Esophagus muscularis mucosa (tissue), 4 donors: ENCODE measurements at regions not wholly inside any gene's neighbourhood (a gene's known extent, or its start where the extent isn't known, plus 50 kb on each side); places are given as distances from the start of the nearest gene placed in this dataset.

Experiments used
- DNase-seq: peaks from one replicate; pipeline ENCODE4 v3.0.0-alpha.2; 2017; ENCODE audit errors: extremely low spot score
- H3K27ac ChIP-seq, 4 donors: fragments of 200-600 bp; sonication (generic); replicated peaks in 1 of 4; 1 replicate in 3 of 4; 2 replicates in 1 of 4; pipeline ENCODE4 v1.5.1; 2016 to 2019; ENCODE audit warnings: mild to moderate bottlenecking in 1 of 4
- H3K27me3 ChIP-seq, 4 donors: fragments of 200-600 bp; sonication (generic); one replicate each; pipeline versions ENCODE4 v1.5.1 to v1.6.0; 2016 to 2019
- H3K36me3 ChIP-seq, 4 donors: fragments of 200-600 bp; sonication (generic); one replicate each; pipeline ENCODE4 v1.5.1; 2016 to 2019
- H3K4me1 ChIP-seq, 4 donors: fragments of 200-600 bp; sonication (generic); one replicate each; pipeline ENCODE4 v1.5.1; 2016 to 2019
- H3K4me3 ChIP-seq, 4 donors: fragments of 200-600 bp; sonication (generic); 1 replicate in 2 of 4; 2 replicates in 2 of 4; pipeline ENCODE4 v1.5.1; 2016 to 2019; ENCODE audit warnings: mild to moderate bottlenecking in 4 of 4, moderate library complexity in 1 of 4
- H3K9me3 ChIP-seq, 4 donors: fragments of 200-600 bp; sonication (generic); 1 replicate in 3 of 4; 2 replicates in 1 of 4; pipeline ENCODE4 v1.5.1; 2016 to 2019
- EP300 ChIP-seq: sonication (generic); formaldehyde crosslinking; IDR thresholded peaks from one replicate; pipeline ENCODE4 v1.6.1; 2017; ENCODE audit warnings: antibody characterized with exemption
- POLR2A ChIP-seq: fragments of 450-650 bp; IDR thresholded peaks from one replicate; pipeline ENCODE4 v1.6.1; 2017; ENCODE audit warnings: antibody characterized with exemption, moderate library complexity, mild to moderate bottlenecking, low read depth
- POLR2AphosphoS5 ChIP-seq, 2 donors: sonication (generic); formaldehyde crosslinking; IDR thresholded peaks; one replicate each; pipeline ENCODE4 v1.6.1; 2017; ENCODE audit warnings: antibody characterized with exemption in 2 of 2
- WGBS: methylation state at CpG from one replicate; pipeline ENCODE4 v1.1.5; 2018; 5-methylcytosine and 5-hydroxymethylcytosine counted together
- intact Hi-C: fragments of 100-400 bp; cut with DNase I; formaldehyde crosslinking; loops from one replicate; pipeline ENCODE4 v1.15.1; 2023
- TF ChIP-seq, protein P1 (sequence below), 3 experiments: fragments of 200-600 bp in 2 of 3; fragments of 450-650 bp in 1 of 3; sonication (generic) in 2 of 3; IDR thresholded peaks; one replicate each; pipeline ENCODE4 v1.5.1; 2017 to 2019; ENCODE audit warnings: antibody characterized with exemption in 3 of 3, mild to moderate bottlenecking in 2 of 3, moderate library complexity in 1 of 3

DNA sequence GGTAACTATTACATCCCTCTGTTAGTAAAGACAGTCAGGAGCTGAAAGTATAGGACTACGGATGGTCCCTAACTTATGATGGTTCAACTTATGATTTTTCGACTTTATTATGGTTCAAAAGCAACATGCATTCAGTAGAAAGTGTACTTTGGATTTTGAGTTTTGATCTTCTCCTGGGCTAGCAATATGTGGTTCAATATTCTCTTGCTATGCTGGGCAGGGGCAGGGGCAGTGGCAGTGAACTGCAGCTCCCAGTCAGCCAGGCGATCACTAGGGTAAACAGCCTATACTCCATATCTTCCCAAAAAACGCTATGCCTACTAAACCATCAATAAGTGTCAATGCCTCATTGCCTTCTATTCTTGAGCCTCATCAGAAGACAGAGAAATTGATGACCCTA is 292.7 kb downstream of the EMP1 start:
- intact Hi-C loops: no loop called here
- no peak for TF ChIP-seq POLR2AphosphoS5 (IDR thresholded peaks at IDR 0.05)
- no peak for TF ChIP-seq EP300
- TF ChIP-seq, protein P1, sequence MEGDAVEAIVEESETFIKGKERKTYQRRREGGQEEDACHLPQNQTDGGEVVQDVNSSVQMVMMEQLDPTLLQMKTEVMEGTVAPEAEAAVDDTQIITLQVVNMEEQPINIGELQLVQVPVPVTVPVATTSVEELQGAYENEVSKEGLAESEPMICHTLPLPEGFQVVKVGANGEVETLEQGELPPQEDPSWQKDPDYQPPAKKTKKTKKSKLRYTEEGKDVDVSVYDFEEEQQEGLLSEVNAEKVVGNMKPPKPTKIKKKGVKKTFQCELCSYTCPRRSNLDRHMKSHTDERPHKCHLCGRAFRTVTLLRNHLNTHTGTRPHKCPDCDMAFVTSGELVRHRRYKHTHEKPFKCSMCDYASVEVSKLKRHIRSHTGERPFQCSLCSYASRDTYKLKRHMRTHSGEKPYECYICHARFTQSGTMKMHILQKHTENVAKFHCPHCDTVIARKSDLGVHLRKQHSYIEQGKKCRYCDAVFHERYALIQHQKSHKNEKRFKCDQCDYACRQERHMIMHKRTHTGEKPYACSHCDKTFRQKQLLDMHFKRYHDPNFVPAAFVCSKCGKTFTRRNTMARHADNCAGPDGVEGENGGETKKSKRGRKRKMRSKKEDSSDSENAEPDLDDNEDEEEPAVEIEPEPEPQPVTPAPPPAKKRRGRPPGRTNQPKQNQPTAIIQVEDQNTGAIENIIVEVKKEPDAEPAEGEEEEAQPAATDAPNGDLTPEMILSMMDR (IDR thresholded peaks at IDR 0.05): no peak
- TF ChIP-seq POLR2A: no peak
- no peak overlapping the region for H3K4me3 ChIP-seq
- H3K9me3 ChIP-seq: no peaks in the 10 kb centered on the region
- no peaks in the 10 kb centered on the region for H3K27me3 ChIP-seq
- 94% methylated on average over 4 of the region's 4 CpGs for WGBS
- no peaks in the 10 kb centered on the region for H3K36me3 ChIP-seq
- no peak for DNase-seq
- H3K4me1 ChIP-seq: no peaks in the 10 kb centered on the region
- no peak overlapping the region for H3K27ac ChIP-seq

DNA sequence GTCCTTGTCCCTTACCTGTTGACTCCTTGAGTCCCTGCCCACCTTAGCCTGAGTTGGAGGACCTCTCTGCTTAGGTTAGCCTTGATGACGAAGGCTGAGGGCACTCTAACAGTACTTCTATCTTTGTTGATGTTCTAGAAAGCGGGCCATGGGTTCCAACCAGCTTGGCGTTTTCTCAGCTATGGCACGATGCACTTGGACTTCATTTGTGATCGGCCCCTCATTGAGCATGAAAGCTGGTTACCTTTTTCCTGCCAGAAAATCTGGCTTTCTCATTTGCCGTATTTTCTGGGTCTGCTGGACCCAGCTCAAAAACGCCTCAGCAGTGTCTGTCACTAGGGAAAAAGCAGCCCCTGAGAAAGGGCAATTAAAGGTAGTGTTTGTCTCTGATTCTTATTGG is 290.8 kb downstream of the EMP1 start:
- H3K27me3 ChIP-seq: no peaks in the 10 kb centered on the region
- intact Hi-C loops: no loop called here
- H3K27ac ChIP-seq: no peak overlapping the region
- no peak for DNase-seq
- no peaks in the 10 kb centered on the region for H3K9me3 ChIP-seq
- TF ChIP-seq EP300: no peak
- TF ChIP-seq, protein P1 (IDR thresholded peaks at IDR 0.05): no peak
- no peak for TF ChIP-seq POLR2AphosphoS5 (IDR thresholded peaks at IDR 0.05)
- TF ChIP-seq POLR2A: no peak
- no peaks in the 10 kb centered on the region for H3K4me1 ChIP-seq
- no peaks in the 10 kb centered on the region for H3K36me3 ChIP-seq
- no peak overlapping the region for H3K4me3 ChIP-seq
- WGBS: 92% methylated on average over 7 of the region's 7 CpGs

DNA sequence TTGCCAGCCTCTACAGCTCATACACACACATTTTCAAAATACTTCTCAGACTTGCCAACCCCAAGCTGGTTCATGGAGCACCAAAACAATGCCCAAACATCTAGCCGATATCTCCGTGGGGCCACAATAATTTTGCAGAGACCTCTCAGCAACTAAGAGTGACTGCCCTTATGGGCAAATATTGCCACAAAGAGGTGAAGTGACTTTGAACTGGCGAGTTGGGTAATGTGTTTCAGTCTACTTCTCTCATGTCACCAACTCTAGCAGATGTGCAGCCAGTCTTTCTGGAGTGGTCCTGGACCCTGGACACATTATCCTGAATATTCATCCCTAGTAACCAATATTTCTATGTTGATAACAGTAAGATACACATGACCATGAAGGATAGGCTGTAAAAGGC is 290.3 kb downstream of the EMP1 start:
- Histone ChIP-seq H3K36me3 (no peaks in the 10 kb centered on the region), H3K27me3 (no peaks in the 10 kb centered on the region), H3K9me3 (no peaks in the 10 kb centered on the region), H3K27ac (no peak overlapping the region), H3K4me3 (no peak overlapping the region), H3K4me1 (no peaks in the 10 kb centered on the region)
- intact Hi-C loops: no loop called here
- 100% methylated on average over 3 of the region's 3 CpGs for WGBS
- no peak for DNase-seq
- TF ChIP-seq POLR2A (no peak), EP300 (no peak), POLR2AphosphoS5 (IDR thresholded peaks at IDR 0.05) (no peak)
- TF ChIP-seq, protein P1 (IDR thresholded peaks at IDR 0.05): no peak

DNA sequence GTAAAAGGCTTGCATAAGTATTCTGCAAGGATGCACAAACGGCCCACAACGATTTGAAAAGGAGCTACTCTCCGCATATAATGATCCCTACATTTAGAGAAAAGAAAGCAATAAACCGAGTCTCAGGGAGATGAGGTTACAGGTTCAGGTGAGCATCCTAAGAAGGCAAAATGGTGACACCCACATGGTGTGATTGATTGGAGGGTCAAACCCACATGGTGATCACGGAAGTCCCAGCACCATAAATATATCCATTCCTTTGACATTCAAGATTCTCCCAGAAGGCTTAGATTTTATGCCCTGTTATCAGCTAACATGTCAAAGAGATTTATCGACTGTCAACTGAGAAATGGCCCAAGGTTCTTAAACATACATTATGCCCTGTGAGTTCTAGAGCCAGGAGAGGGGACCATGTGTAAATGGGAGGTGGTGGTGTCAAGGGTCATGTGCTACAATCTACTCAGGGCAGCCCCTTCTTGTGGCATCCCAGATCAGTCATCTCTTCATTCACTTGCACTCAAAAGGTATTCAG is 282.2 kb downstream of the EMP1 start:
- H3K9me3 ChIP-seq: no peaks in the 10 kb centered on the region
- no peak overlapping the region for H3K27ac ChIP-seq
- no peaks in the 10 kb centered on the region for H3K36me3 ChIP-seq
- DNase-seq: no peak
- 87% methylated on average over 6 of the region's 6 CpGs for WGBS
- TF ChIP-seq POLR2A: no peak
- TF ChIP-seq, protein P1 (IDR thresholded peaks at IDR 0.05): no peak
- TF ChIP-seq EP300: no peak
- no peak for TF ChIP-seq POLR2AphosphoS5 (IDR thresholded peaks at IDR 0.05)
- intact Hi-C loops: no loop called here
- H3K4me3 ChIP-seq: no peak overlapping the region
- H3K4me1 ChIP-seq: no peaks in the 10 kb centered on the region
- no peaks in the 10 kb centered on the region for H3K27me3 ChIP-seq

DNA sequence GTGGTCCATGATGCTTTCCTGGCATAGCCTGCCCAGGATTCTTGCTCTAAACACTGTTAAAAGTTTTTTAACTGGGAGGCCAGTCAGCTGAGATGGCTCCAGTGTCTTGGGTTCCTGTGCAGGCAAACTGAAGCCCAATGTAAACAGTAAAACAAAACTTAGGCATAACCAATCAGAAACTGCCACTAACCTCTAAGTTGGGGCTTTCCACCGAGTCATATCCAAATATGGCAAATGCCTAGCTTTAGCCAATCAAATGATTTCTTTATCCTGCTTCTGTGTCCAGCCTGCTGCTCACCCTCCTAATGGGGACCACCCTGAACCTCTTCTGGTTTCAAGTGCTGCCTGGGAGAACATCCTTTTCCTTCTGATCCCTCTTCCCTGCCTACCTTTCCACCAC is 277.9 kb downstream of the EMP1 start:
- no peak for TF ChIP-seq EP300
- no peak for TF ChIP-seq POLR2AphosphoS5 (IDR thresholded peaks at IDR 0.05)
- TF ChIP-seq POLR2A: no peak
- TF ChIP-seq, protein P1 (IDR thresholded peaks at IDR 0.05): no peak
- no peaks in the 10 kb centered on the region for H3K27me3 ChIP-seq
- H3K9me3 ChIP-seq: no peaks in the 10 kb centered on the region
- H3K27ac ChIP-seq: no peak overlapping the region
- H3K4me3 ChIP-seq: no peak overlapping the region
- intact Hi-C loops: no loop called here
- 76% methylated on average over 1 of the region's 1 CpG for WGBS
- no peaks in the 10 kb centered on the region for H3K36me3 ChIP-seq
- no peaks in the 10 kb centered on the region for H3K4me1 ChIP-seq
- no peak for DNase-seq
